CD14-positive monocyte (primary cell): ENCODE measurements at regions not wholly inside any gene's neighbourhood (a gene's known extent, or its start where the extent isn't known, plus 50 kb on each side); places are given as distances from the start of the nearest gene placed in this dataset. TPM values are rescaled to one million over a fixed set of nuclear protein-coding genes. Genes with fewer than 3 reads are reported as not detected.

Experiments used
- DNase-seq, 3 donors: peaks; one replicate each; pipeline ENCODE4 v3.0.0-alpha.2; 2011 to 2022
- H2AFZ ChIP-seq: 2 replicates; pipeline ENCODE4 v1.6.0; 2012; ENCODE audit warnings: mild to moderate bottlenecking, low read depth, low read length, inconsistent platforms; ENCODE audit not compliant: insufficient read depth, poor library complexity, severe bottlenecking
- H3K27ac ChIP-seq, 2 donors: 1 replicate in 1 of 2; 2 replicates in 1 of 2; pipeline ENCODE4 v1.5.1; 2012 to 2013; ENCODE audit warnings: low read length in 2 of 2, control low read depth in 1 of 2, inconsistent platforms in 1 of 2, low read depth in 1 of 2, mild to moderate bottlenecking in 1 of 2
- H3K27me3 ChIP-seq, 2 donors: one replicate each; pipeline versions ENCODE4 v1.6.0 to v1.6.1; 2011 to 2013; ENCODE audit warnings: low read length in 2 of 2; ENCODE audit not compliant: control insufficient read depth in 2 of 2, insufficient read depth in 2 of 2
- H3K36me3 ChIP-seq, 2 donors: replicated peaks in 1 of 2; 1 replicate in 1 of 2; 2 replicates in 1 of 2; pipeline versions ENCODE4 v1.5.1 to v1.6.1; 2012 to 2013; ENCODE audit warnings: low read length in 2 of 2, control low read depth in 1 of 2, inconsistent platforms in 1 of 2, mild to moderate bottlenecking in 1 of 2; ENCODE audit not compliant: insufficient read depth in 2 of 2, control insufficient read depth in 1 of 2
- H3K4me1 ChIP-seq, 2 donors: 1 replicate in 1 of 2; 2 replicates in 1 of 2; pipeline versions ENCODE4 v1.5.1 to v1.6.1; 2012 to 2013; ENCODE audit warnings: low read length in 2 of 2, control low read depth in 1 of 2, inconsistent platforms in 1 of 2, mild to moderate bottlenecking in 1 of 2, moderate library complexity in 1 of 2; ENCODE audit not compliant: insufficient read depth in 2 of 2, control insufficient read depth in 1 of 2
- H3K4me2 ChIP-seq: replicated peaks from 2 replicates; pipeline ENCODE3; 2012; ENCODE audit warnings: low read length, moderate library complexity, mild to moderate bottlenecking; ENCODE audit not compliant: poor library complexity, severe bottlenecking; ENCODE audit errors: extremely low read depth
- H3K4me3 ChIP-seq, 3 experiments: fragments of 200-600 bp in 1 of 3; sonication (generic) in 1 of 3; replicated peaks in 1 of 3; 1 replicate in 2 of 3; 2 replicates in 1 of 3; pipeline ENCODE4 v1.5.1; 2011 to 2013; ENCODE audit warnings: low read length in 3 of 3, mild to moderate bottlenecking in 3 of 3, control low read depth in 2 of 3, low read depth in 2 of 3, inconsistent platforms in 1 of 3, moderate library complexity in 1 of 3
- H3K79me2 ChIP-seq: 2 replicates; pipeline ENCODE4 v1.6.0; 2012; ENCODE audit warnings: mild to moderate bottlenecking, control low read depth, inconsistent platforms, low read length, moderate library complexity; ENCODE audit not compliant: insufficient read depth
- H3K9ac ChIP-seq: 2 replicates; pipeline ENCODE4 v1.6.0; 2017; ENCODE audit warnings: low read length, mild to moderate bottlenecking; ENCODE audit not compliant: insufficient read depth, poor library complexity, severe bottlenecking
- H3K9me3 ChIP-seq, 2 donors: replicated peaks in 1 of 2; 1 replicate in 1 of 2; 2 replicates in 1 of 2; pipeline versions ENCODE4 v1.5.1 to v1.6.1; 2012 to 2013; ENCODE audit warnings: low read length in 2 of 2, control low read depth in 1 of 2; ENCODE audit not compliant: control insufficient read depth in 1 of 2, insufficient read depth in 1 of 2
- H4K20me1 ChIP-seq: 2 replicates; pipeline ENCODE4 v1.6.0; 2012; ENCODE audit warnings: mild to moderate bottlenecking, low read length, control low read depth, moderate library complexity; ENCODE audit not compliant: insufficient read depth
- H3K27ac Mint-ChIP-seq, 7 donors: one replicate each; pipeline ENCODE4 v1.8.0; 2020; ENCODE audit warnings: mild to moderate bottlenecking in 7 of 7, mixed read lengths in 7 of 7, moderate library complexity in 6 of 7, inconsistent platforms in 2 of 7
- H3K27me3 Mint-ChIP-seq, 3 donors: one replicate each; pipeline ENCODE4 v1.8.0; 2021 to 2022; ENCODE audit warnings: low read depth in 3 of 3, mild to moderate bottlenecking in 3 of 3, mixed read lengths in 3 of 3, moderate library complexity in 3 of 3, inconsistent platforms in 1 of 3
- H3K36me3 Mint-ChIP-seq, 2 donors: one replicate each; pipeline ENCODE4 v1.8.0; 2020; ENCODE audit warnings: mixed read lengths in 2 of 2, inconsistent platforms in 1 of 2, mild to moderate bottlenecking in 1 of 2
- H3K4me1 Mint-ChIP-seq: one replicate; pipeline ENCODE4 v1.8.0; 2020; ENCODE audit warnings: mild to moderate bottlenecking, mixed read lengths
- H3K4me3 Mint-ChIP-seq, 2 donors: one replicate each; pipeline ENCODE4 v1.8.0; 2020; ENCODE audit warnings: mild to moderate bottlenecking in 2 of 2, mixed read lengths in 2 of 2, moderate library complexity in 1 of 2
- H3K9me3 Mint-ChIP-seq, 7 donors: one replicate each; pipeline ENCODE4 v1.8.0; 2020 to 2022; ENCODE audit warnings: mixed read lengths in 7 of 7, mild to moderate bottlenecking in 6 of 7, moderate library complexity in 6 of 7, inconsistent platforms in 2 of 7
- CTCF ChIP-seq: fragments of 200-600 bp; IDR thresholded peaks from one replicate; pipeline ENCODE4 v1.8.0; 2022; ENCODE audit warnings: antibody characterized with exemption, mild to moderate bottlenecking
- WGBS: methylation state at CpG from one replicate; pipeline ENCODE4 v1.1.5; 2013; ENCODE audit warnings: missing lambda C conversion rate; ENCODE audit not compliant: insufficient coverage; 5-methylcytosine and 5-hydroxymethylcytosine counted together
- intact Hi-C, 2 donors: fragments of 100-400 bp; cut with micrococcal nuclease; formaldehyde crosslinking; loops; one replicate each; pipeline versions ENCODE4 v1.15.0 to v1.15.1; 2023
- small RNA-seq: library from RNA; depleted of rRNA; stranded (forward); fragments of <200 nt; gene quantifications from one replicate; pipeline ENCODE3, GENCODE V24; 2012; ENCODE audit warnings: low read depth; ENCODE audit not compliant: insufficient read length

- peaks cover 3 to 13% (median 7%) of the 10 kb centered on the region in 7 donors for H3K9me3 Mint-ChIP-seq
- H3K4me1 Mint-ChIP-seq = peaks cover 8% of the 10 kb centered on the region
- H3K27ac ChIP-seq = no peak overlapping the region
- H3K4me1 ChIP-seq = peaks cover 4 to 5% of the 10 kb centered on the region in 2 donors
- H3K27me3 ChIP-seq = no peaks in the 10 kb centered on the region
- intact Hi-C loops = no loop called here
- no peak overlapping the region for H3K27ac Mint-ChIP-seq
- no CpG with 5 or more reads among the region's 2 CpGs for WGBS
- peaks cover 5 to 11% (median 8%) of the 10 kb centered on the region in 3 donors for H3K27me3 Mint-ChIP-seq
- H3K4me3 Mint-ChIP-seq = no peak overlapping the region
- H3K36me3 ChIP-seq = no peaks in the 10 kb centered on the region
- H3K9me3 ChIP-seq = peaks cover 0 to 6% of the 10 kb centered on the region in 2 donors
- no peaks in the 10 kb centered on the region for H3K36me3 Mint-ChIP-seq
- no peaks in the 10 kb centered on the region for H3K79me2 ChIP-seq
- DNase-seq = no peak
- H4K20me1 ChIP-seq = no peaks in the 10 kb centered on the region
- no peak overlapping the region for H3K4me2 ChIP-seq
- no peak overlapping the region for H3K9ac ChIP-seq
- no peak overlapping the region for H2AFZ ChIP-seq
- no peak for TF ChIP-seq CTCF
- H3K4me3 ChIP-seq = no peak overlapping the region
Observed at GRCh38 chr3:44186712-44187111, 55.0 kb upstream of the TOPAZ1 start.

Small RNAs in the stretch of these regions (small RNA-seq; reads per million reads assigned to genes)
- gene MIR138-1 (not detected), gene RNU6-367P (not detected)
